GM12892 (cell line): ENCODE measurements at regions not wholly inside any gene's neighbourhood (a gene's known extent, or its start where the extent isn't known, plus 50 kb on each side); places are given as distances from the start of the nearest gene placed in this dataset.

ENCODE experiments used
- DNase-seq: peaks from one replicate; pipeline ENCODE4 v3.0.0; 2011; ENCODE audit not compliant: insufficient read length
- FAIRE-seq: peaks from 2 replicates; lab custom pipeline; 2011; peaks lifted over from hg19 to GRCh38; lab: Jason Lieb, UNC
- POLR2A ChIP-seq: IDR thresholded peaks from 2 replicates; pipeline ENCODE4 v1.6.1; 2011; ENCODE audit warnings: low read depth, low read length, control low read depth
- POLR2AphosphoS5 ChIP-seq: IDR thresholded peaks from 2 replicates; pipeline ENCODE4 v1.6.1; 2011; ENCODE audit warnings: low read depth, low read length, control low read depth
- TAF1 ChIP-seq: IDR thresholded peaks from 2 replicates; pipeline ENCODE4 v1.6.1; 2011; ENCODE audit warnings: low read depth, mild to moderate bottlenecking, control low read depth, low read length, borderline replicate concordance

DNA sequence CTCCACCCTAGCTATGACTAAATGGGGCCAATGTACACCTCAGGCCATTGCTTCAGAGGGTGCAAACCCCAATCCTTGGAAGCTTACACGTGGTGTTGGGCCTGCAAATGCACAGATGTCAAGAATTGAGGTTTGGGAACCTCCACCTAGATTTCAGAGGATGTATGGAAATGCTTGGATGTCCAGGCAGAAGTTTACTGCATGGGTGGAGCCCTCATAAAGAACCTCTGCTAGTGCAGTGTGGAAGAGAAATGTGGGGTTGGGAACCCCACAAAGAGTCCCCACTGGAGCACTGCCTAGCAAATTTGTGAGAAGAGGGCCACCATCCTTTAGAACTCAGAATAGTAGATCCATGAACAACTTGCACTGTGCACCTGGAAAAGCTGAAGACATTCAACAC, 284.1 kb downstream of the ANTXR2 start:
- no peak for TF ChIP-seq TAF1
- TF ChIP-seq POLR2AphosphoS5 = no peak
- no peak for TF ChIP-seq POLR2A
- FAIRE-seq (no peak), DNase-seq (no peak)

DNA sequence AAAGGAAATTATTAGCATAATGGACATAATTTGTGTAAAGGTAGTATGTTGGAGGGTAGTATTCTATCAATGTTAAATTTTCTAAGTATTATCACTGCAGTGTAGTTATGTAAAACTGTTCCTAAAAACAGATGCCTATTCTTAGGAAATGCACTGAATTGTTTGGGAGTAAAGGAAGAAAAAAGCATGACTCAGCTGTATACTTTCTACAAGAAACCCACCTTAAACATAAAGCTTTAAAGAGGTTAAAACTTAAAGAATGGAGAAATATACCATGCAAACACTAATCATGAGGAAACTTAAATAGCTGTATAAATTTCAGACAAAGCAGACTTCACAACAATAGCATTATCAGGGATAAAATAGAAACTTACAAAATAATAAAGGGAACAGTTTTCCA, 292.9 kb downstream of the ANTXR2 start:
- TF ChIP-seq POLR2AphosphoS5 (no peak), TAF1 (no peak), POLR2A (no peak)
- DNase-seq (no peak), FAIRE-seq (no peak)

DNA sequence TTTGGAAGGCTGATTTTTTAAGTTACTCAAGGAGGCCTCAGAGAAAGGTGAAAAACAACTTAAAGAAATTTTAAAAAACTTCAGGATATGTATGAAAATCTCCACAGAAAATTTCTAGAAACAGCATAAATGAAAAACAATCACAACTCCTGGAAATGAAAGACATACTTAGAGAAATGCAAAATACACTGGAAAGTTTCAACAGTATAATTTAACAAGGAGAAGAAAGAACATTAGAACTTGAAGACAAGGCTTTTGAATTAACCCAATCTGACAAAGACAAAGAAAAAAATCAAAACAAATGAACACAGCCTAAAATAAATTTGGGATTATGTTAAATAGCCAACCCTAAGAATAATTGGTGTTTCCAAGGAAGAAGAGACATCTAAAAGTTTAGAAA, 300.5 kb downstream of the ANTXR2 start:
- FAIRE-seq = no peak
- DNase-seq = no peak
- no peak for TF ChIP-seq POLR2AphosphoS5
- no peak for TF ChIP-seq TAF1
- no peak for TF ChIP-seq POLR2A

DNA sequence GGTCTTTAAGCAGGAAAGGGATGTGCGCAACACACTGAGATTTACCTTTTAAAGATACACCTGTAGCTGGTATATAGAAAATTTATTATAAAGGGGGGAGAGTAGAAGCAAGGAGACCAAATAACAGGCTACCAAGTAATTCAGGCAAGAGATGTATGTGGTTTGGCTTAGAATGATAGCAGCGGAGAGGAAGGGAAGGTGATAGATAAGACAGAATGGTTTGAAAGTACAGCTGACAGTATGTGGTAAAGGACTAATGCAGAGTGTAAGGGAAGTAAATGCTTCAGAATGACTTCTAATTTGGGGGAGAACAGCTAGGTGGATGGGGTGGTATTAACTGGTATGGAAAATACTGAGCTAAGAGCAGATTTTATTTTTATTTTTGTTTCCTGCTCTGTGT, 308.9 kb downstream of the ANTXR2 start:
- no peak for TF ChIP-seq POLR2AphosphoS5
- TF ChIP-seq TAF1 = no peak
- TF ChIP-seq POLR2A = no peak
- FAIRE-seq (no peak), DNase-seq (no peak)

DNA sequence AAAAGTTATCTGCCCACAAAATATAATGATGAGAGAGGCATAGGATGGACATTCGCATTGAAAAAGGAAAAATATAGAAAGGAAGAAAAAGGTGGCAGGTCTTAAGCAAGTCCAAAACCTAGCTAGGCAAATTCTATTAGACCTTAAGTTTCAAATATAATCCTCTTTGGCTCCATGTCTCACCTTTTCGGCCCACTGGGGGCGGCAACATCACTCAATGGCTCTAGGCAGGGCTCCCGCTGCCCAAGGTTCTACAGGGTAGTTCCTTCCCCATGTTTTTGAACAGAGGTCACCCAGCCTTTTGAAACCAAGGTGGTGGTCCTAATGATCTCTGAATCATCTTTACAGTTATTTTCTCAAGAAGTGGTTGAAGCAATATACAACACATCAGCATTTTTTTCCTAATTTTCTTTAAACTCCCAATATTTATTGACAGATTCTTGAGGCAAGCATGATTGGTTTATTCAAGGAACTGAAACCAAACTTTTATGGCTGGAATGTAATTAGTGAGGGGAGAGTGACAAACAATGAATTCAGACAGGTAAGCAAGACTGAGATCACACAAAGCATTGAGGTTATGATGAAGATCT, 309.4 kb downstream of the ANTXR2 start:
- FAIRE-seq (no peak), DNase-seq (no peak)
- TF ChIP-seq POLR2AphosphoS5 (no peak), TAF1 (no peak), POLR2A (no peak)

DNA sequence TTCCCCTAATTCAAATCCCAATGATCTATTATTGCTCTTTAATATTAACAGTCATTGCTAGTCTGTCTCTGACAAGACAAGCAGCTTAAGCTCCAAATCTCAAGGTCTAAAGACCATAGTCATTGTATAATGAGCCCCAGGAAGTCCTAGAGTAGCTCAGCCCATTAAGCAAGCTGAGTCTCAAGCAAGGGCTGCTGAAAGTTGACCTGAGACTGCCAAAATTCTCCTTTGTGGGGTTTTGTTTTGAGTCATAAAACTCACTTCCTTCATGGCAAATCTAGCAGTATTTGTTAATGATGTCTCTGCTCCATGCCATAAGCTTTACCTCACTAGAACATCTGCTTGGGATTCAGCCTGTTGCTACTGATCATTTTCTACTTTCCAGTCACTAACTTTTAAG, 313.2 kb downstream of the ANTXR2 start:
- TF ChIP-seq POLR2A = no peak
- no peak for TF ChIP-seq POLR2AphosphoS5
- no peak for TF ChIP-seq TAF1
- DNase-seq (no peak), FAIRE-seq (no peak)

DNA sequence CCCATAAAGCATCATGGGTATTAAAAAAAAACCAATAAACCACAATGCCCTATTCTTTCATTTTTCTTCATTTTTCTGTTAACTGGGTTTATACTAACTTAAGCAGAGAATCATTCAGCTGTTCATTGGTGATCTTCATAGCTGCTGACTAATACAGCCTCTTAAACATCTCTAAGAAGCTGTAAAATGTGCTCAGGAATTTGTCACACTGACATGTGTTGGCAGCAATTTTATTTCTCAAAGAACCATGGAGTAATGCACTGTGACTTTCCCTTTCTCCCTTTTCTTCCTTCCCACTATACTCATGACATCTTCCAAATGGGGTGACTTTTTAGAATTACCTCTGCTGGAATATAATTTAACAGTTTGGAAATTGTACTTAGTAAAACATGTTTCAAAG, 315.4 kb downstream of the ANTXR2 start:
- no peak for FAIRE-seq
- DNase-seq = no peak
- TF ChIP-seq TAF1 = no peak
- no peak for TF ChIP-seq POLR2AphosphoS5
- TF ChIP-seq POLR2A = no peak

DNA sequence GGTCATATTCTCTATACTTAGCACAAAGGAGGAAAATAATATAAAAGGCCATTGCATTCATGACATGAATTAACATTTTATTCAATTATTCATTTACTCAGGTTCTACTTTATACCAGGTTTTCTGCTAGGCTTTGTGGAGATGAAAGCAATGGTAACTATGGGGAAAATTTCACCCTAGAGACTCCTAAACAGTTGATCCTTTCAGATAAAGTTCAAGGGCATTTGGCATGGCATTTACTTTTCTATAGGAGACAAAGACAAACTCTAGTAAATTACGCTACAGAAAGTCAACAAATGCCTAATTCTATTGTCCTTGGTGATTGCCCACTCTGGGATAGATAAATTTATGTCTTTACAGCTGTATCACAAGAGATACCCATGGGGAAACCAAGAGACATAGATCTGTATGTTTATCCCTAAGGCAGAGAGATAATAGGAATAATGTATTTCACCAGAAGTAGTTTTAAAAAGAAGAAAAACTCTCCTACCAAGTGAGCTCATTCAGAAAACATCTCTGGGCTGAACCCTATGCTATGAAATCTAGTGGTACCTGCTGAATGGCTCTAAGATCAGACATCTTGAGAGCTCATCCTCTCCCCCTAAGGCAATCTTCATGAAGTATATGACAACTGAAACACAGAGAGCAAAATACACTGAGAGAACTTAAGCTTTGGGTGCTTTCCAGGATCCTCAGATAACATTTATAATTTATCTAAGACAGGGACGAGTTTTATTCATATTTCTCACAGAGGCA, 316.7 kb downstream of the ANTXR2 start:
- no peak for FAIRE-seq
- no peak for DNase-seq
- TF ChIP-seq POLR2AphosphoS5 (no peak), POLR2A (no peak), TAF1 (no peak)

DNA sequence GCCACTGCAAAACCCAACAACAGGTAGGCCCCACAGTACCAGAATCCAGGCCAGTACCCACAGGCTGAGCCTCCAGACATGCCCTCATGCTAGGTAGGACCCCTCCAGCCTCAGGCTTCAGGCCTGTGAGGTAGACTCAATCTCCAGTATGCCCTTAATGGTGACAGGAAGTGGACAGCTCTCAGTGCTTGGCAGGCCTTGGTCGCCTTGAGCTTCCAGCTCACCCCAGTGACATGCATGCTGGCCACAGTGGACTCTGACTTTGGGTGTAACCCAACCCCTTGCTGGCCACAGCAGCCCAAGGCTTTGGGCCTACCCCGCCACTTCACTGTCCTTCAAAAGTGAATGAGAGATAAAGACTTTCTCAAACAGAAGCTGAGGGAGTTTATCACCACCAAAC, 324.2 kb downstream of the ANTXR2 start:
- DNase-seq = no peak
- FAIRE-seq = no peak
- no peak for TF ChIP-seq POLR2AphosphoS5
- TF ChIP-seq POLR2A = no peak
- TF ChIP-seq TAF1 = no peak

DNA sequence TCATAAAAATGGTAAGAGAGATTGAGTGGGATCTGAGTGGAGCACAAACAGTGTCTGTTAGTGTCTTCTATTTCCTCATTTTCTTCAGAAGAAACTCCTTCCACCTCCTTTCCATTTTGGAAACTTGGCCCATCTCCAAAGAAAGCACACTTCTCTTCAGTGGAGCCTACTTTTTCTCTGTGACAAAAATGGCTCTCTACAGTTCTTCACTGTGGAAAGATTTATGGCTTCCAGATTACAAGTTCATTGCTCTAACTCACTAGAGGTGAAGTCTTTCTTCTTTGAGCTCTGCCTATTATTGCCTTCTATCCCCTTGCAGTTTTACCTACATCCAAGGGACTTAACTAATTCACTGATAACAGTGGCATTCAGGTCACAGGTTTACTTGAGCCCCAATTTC, 325.8 kb downstream of the ANTXR2 start:
- FAIRE-seq (no peak), DNase-seq (no peak)
- TF ChIP-seq POLR2A (no peak), TAF1 (no peak), POLR2AphosphoS5 (no peak)

DNA sequence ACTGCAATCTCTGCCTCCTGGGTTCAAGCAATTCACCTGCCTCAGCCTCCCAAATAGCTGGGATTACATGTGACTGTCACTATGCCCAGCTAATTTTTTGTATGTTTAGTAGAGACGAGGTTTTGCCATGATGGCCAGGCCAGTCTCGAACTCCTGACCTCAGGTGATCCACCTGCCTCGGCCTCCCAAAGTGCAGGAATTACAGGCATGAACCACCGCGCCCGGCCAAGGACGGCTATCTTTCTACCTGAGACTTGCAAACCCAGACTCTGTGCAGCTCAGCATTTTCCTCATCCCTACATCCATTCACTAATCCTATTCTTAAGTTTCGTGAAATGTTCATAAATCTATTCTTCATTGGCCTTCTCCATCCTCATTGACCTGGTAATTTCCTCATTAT, 330.0 kb downstream of the ANTXR2 start:
- DNase-seq (no peak), FAIRE-seq (no peak)
- TF ChIP-seq POLR2A (no peak), POLR2AphosphoS5 (no peak), TAF1 (no peak)

DNA sequence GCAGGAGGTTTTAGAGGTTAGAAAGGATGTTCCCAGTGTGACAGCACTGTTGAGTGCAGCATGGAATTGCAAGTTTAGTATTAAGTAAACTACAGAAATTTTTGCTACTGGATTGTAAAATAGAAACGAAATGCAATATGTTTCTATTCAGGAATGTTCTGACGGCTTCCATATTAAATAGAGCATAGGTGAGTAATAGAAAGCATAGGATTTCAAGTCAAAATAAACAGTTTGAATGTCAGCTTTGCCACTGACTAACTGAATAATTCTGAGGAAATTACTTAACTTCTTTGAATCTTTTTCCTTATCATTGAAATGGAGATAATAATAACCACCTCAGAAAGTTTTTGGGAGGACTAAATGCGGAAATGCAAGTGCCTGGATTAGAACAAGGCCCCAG, 331.9 kb upstream of the GK2 start:
- DNase-seq (no peak), FAIRE-seq (no peak)
- no peak for TF ChIP-seq POLR2A
- TF ChIP-seq TAF1 = no peak
- no peak for TF ChIP-seq POLR2AphosphoS5

DNA sequence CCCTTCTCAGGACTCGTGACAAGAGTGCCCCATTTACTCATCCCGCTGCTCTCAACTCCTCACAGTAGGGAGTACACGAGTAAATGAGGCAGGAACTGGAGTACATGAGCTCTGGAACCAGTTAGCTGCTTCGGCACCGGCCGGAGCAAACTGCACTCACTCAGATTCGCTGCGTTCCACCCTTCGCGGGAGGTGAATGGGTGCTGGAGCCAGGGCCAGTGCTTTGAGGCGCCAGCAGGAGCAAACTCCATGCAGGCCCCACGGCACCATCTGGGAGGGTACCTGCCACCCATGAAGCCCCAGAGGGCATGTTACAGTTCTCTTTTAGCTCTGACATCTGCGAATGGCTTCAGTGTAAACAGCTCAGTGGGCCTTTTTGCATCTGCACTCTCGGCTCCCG, 315.5 kb upstream of the GK2 start:
- DNase-seq (no peak), FAIRE-seq (no peak)
- no peak for TF ChIP-seq POLR2AphosphoS5
